ENCODE measurements at regions not wholly inside any gene's neighbourhood (a gene's known extent, or its start where the extent isn't known, plus 50 kb on each side); places are given as distances from the start of the nearest gene placed in this dataset.

DNA sequence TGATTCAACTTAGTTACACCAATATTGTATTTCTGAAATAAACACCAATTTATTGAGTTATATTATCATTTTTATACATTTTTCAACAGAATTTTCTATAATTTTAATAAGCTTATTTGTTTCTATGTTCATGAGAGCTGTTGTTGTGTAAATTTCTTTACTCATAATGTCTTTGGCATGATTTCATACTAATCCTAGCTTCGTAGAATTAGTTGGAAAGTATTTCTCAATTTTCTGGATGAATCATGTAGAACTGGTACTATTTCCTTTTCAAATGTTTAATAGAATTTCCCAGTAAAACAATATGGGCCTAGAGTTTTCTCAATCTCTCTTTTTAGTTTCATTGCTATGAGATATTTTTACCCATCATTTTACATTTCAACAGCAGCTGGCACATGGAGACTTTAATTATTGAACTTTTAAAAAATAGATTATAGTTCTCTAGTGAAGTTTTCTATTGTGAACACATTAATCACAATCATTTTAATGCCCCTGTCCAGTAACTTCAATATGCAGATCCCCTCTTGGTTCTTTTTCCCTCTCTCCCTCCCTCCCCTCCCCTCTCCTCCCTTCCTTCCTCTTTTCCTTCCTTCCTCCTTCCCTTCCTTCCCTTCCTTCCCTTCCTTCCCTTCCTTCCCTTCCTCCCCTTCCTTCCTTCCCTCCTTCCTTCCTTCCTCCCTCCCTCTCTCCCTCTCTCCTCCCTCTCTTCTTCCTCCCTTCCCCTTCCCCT lies 1357.1 kb downstream of the ZPLD1 start (continued):
- no peak for TF ChIP-seq ATF2 (IDR thresholded peaks at IDR 0.05; ENCODE audit: low read length)
- TF ChIP-seq BACH1 (IDR thresholded peaks at IDR 0.05; ENCODE audit: low read length), result no peak
- no peak for TF ChIP-seq RXRA (IDR thresholded peaks at IDR 0.05; ENCODE audit: insufficient read depth, low read depth, low read length)
- TF ChIP-seq MAFK (IDR thresholded peaks at IDR 0.05; ENCODE audit: low read depth, low read length), result no peak
- no peak for TF ChIP-seq PHF8 (conservative IDR thresholded peaks at IDR 0.05; ENCODE audit: low read depth, low read length)
